IMR-90 (cell line): ENCODE measurements at regions not wholly inside any gene's neighbourhood (a gene's known extent, or its start where the extent isn't known, plus 50 kb on each side); places are given as distances from the start of the nearest gene placed in this dataset.

Experiments used
- ATAC-seq: fragments of 200-7000 bp; cut with Tn5 transposase; 2 replicates; pipeline ENCODE4 v1.9.1; 2020; ENCODE audit warnings: low read depth, mild to moderate bottlenecking, moderate library complexity
- BruUV-seq: library from RNA; stranded (reverse); fragments of 400-500 nt; replicated peaks from 2 replicates; lab custom pipeline; 2021; lab: Mats Ljungman, UMichigan
- CTCF ChIA-PET: fragments of 300-600 bp; formaldehyde crosslinking; extraction: SDS; loops from one replicate; lab custom pipeline; 2021; ENCODE audit warnings: antibody characterized with exemption; lab: Yijun Ruan, JAX
- POLR2A ChIA-PET: fragments of 300-600 bp; sonication (Branson Sonifier 250); formaldehyde crosslinking; loops from one replicate; lab custom pipeline; 2022; ENCODE audit warnings: antibody characterized with exemption; ENCODE audit not compliant: unreplicated experiment; lab: Charles Lee
- DNase-seq: peaks from one replicate; pipeline ENCODE4 v3.0.0; 2013
- H2AFZ ChIP-seq: replicated peaks from 2 replicates; pipeline ENCODE3; 2013; ENCODE audit warnings: low read length, mild to moderate bottlenecking; ENCODE audit not compliant: poor library complexity
- H2AK5ac ChIP-seq: 2 replicates; pipeline ENCODE4 v1.6.1; 2013; ENCODE audit warnings: low read depth, low read length, inconsistent platforms
- H2AK9ac ChIP-seq: replicated peaks from 2 replicates; pipeline ENCODE3; 2013; ENCODE audit warnings: mild to moderate bottlenecking, low read depth, low read length, moderate library complexity; ENCODE audit not compliant: poor library complexity
- H2BK120ac ChIP-seq: 2 replicates; pipeline ENCODE4 v1.6.1; 2013; ENCODE audit warnings: low read depth, low read length, inconsistent platforms
- H2BK15ac ChIP-seq: 3 replicates; pipeline ENCODE4 v1.6.1; 2013; ENCODE audit warnings: low read depth, low read length, inconsistent platforms
- H2BK20ac ChIP-seq: 2 replicates; pipeline ENCODE4 v1.6.1; 2013; ENCODE audit warnings: low read depth, mild to moderate bottlenecking, inconsistent platforms, low read length, moderate library complexity
- H2BK5ac ChIP-seq: 2 replicates; pipeline ENCODE4 v1.6.1; 2013; ENCODE audit warnings: mild to moderate bottlenecking, low read depth, low read length, inconsistent platforms; ENCODE audit not compliant: poor library complexity, severe bottlenecking
- H3K14ac ChIP-seq: replicated peaks from 2 replicates; pipeline ENCODE4 v1.6.1; 2013; ENCODE audit warnings: low read depth, low read length, inconsistent platforms
- H3K18ac ChIP-seq: 2 replicates; pipeline ENCODE4 v1.6.1; 2013; ENCODE audit warnings: low read depth, low read length, control low read depth
- H3K23ac ChIP-seq: 2 replicates; pipeline ENCODE4 v1.6.1; 2013; ENCODE audit warnings: low read depth, low read length, inconsistent platforms
- H3K27ac ChIP-seq: 2 replicates; pipeline ENCODE4 v1.5.1; 2013; ENCODE audit warnings: mild to moderate bottlenecking, control low read depth, low read length; ENCODE audit not compliant: insufficient read depth
- H3K27me3 ChIP-seq: 2 replicates; pipeline ENCODE4 v1.6.1; 2013; ENCODE audit warnings: low read length; ENCODE audit not compliant: control insufficient read depth, insufficient read depth
- H3K36me3 ChIP-seq: 2 replicates; pipeline ENCODE4 v1.6.1; 2013; ENCODE audit warnings: low read length, mixed read lengths; ENCODE audit not compliant: control insufficient read depth, insufficient read depth
- H3K4ac ChIP-seq: 2 replicates; pipeline ENCODE4 v1.6.1; 2013; ENCODE audit warnings: low read depth, low read length, inconsistent platforms
- H3K4me1 ChIP-seq: 2 replicates; pipeline ENCODE4 v1.6.1; 2013; ENCODE audit warnings: low read length, mixed read lengths; ENCODE audit not compliant: control insufficient read depth, insufficient read depth
- H3K4me2 ChIP-seq: 2 replicates; pipeline ENCODE4 v1.6.1; 2013; ENCODE audit warnings: low read depth, mild to moderate bottlenecking, control low read depth, low read length, moderate library complexity
- H3K4me3 ChIP-seq: 2 replicates; pipeline ENCODE4 v1.5.1; 2013; ENCODE audit warnings: low read depth, mild to moderate bottlenecking, control low read depth, low read length, moderate library complexity; ENCODE audit not compliant: insufficient read depth
- H3K56ac ChIP-seq: 2 replicates; pipeline ENCODE4 v1.6.1; 2013; ENCODE audit warnings: low read length, inconsistent platforms; ENCODE audit not compliant: insufficient read depth; ENCODE audit errors: extremely low read depth
- H3K79me1 ChIP-seq, 2 experiments: 2 replicates each; pipeline ENCODE4 v1.6.1; 2013; ENCODE audit warnings: low read length in 2 of 2, inconsistent platforms in 1 of 2, low read depth in 1 of 2
- H3K9ac ChIP-seq: 2 replicates; pipeline ENCODE4 v1.6.1; 2013; ENCODE audit warnings: low read depth, low read length, control low read depth
- H3K9me1 ChIP-seq: 2 replicates; pipeline ENCODE4 v1.6.1; 2013; ENCODE audit warnings: low read length, inconsistent platforms; ENCODE audit not compliant: insufficient read depth
- H3K9me3 ChIP-seq: 2 replicates; pipeline ENCODE4 v1.6.1; 2013; ENCODE audit warnings: low read length; ENCODE audit not compliant: control insufficient read depth, insufficient read depth
- H4K20me1 ChIP-seq: 2 replicates; pipeline ENCODE4 v1.6.1; 2013; ENCODE audit warnings: low read length, inconsistent platforms; ENCODE audit not compliant: insufficient read depth
- H4K5ac ChIP-seq: 2 replicates; pipeline ENCODE4 v1.6.1; 2013; ENCODE audit warnings: mild to moderate bottlenecking, low read depth, low read length, control low read depth
- H4K8ac ChIP-seq, 2 experiments: 2 replicates each; pipeline ENCODE4 v1.6.1; 2013; ENCODE audit warnings: low read depth in 2 of 2, low read length in 2 of 2, control low read depth in 1 of 2, inconsistent platforms in 1 of 2
- H4K91ac ChIP-seq: 2 replicates; pipeline ENCODE4 v1.6.1; 2013; ENCODE audit warnings: low read depth, low read length, inconsistent platforms; ENCODE audit not compliant: insufficient read depth
- CTCF ChIP-seq: conservative IDR thresholded peaks from 2 replicates; pipeline ENCODE4 v1.5.1; 2012; ENCODE audit warnings: mild to moderate bottlenecking, low read depth, low read length, improper control_type of control experiment
- WGBS, 2 experiments: methylation state at CpG; one replicate each; pipeline versions ENCODE4 v1.1.5 to v1.1.7; 2013; ENCODE audit warnings: missing lambda C conversion rate in 2 of 2; ENCODE audit not compliant: insufficient read length in 1 of 2; ENCODE audit errors: extremely low coverage in 2 of 2; 5-methylcytosine and 5-hydroxymethylcytosine counted together
- dilution Hi-C: fragments of 300-500 bp; cut with HindIII; formaldehyde crosslinking; loops from one replicate; pipeline ENCODE4 v1.14.3; 2018; ENCODE audit warnings: low sequenced_read_pairs; ENCODE audit not compliant: unreplicated experiment
- in situ Hi-C: fragments of 300-500 bp; cut with MboI; formaldehyde crosslinking; loops from 3 replicates; pipeline ENCODE4 v1.14.3; 2019; ENCODE audit warnings: low sequenced_read_pairs, inconsistent platforms, mixed read lengths
- intact Hi-C: fragments of 100-400 bp; cut with micrococcal nuclease; formaldehyde crosslinking; loops from 2 replicates; pipeline ENCODE4 v1.10.0; 2022

DNA sequence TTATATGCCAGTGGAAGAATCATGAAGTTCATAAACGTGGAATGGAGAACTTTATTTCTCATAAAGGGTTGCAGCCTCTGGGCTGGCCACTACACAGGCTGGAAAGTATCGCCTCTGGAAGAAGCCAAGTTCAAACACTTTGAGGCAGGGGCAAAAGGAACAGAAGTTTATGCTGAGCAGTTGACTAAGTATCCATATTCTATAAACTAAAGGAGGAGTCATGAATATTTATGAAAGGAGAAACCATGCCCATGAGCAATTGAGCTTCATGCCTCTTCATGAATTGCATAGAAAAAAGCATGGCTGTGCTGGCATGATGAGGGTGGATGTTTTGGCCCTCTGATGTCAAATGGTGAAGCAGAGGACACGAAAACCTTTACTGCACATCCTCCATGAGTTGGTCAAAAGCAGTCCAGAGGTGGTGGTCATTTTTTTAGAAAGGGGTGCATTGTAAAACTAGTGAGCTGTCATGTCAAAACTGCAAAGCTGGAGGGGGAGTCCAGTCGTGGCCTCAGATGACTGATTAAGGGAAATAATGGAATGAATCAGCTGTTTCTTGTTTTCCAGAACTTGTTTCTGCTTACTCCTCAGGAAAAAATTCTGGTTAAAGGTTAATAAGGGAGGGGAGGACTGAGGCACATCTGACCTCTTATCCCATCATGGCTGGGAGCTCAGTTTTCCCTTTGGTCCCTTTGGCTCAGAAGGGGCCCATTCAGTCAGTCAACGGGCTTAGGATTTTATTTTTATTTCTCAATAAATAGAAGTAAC lies 276.7 kb downstream of the CHL1 start:
- BruUV-seq: no TSS peak
- Histone ChIP-seq H3K4ac (no peak overlapping the region), H3K4me3 (no peak overlapping the region), H4K91ac (no peak overlapping the region), H3K9me1 (no peaks in the 10 kb centered on the region), H3K4me1 (no peaks in the 10 kb centered on the region), H2AK5ac (no peak overlapping the region), H2BK120ac (no peak overlapping the region), H3K9me3 (peaks cover 4% of the 10 kb centered on the region), H2AK9ac (no peak overlapping the region), H3K27me3 (no peaks in the 10 kb centered on the region), H2BK5ac (no peak overlapping the region), H4K8ac (no peak overlapping the region), H3K23ac (no peak overlapping the region), H3K27ac (no peak overlapping the region), H3K79me1 (no peaks in the 10 kb centered on the region), H2BK20ac (no peak overlapping the region), H3K4me2 (no peak overlapping the region), H3K36me3 (no peaks in the 10 kb centered on the region), H2AFZ (no peak overlapping the region), H2BK15ac (no peak overlapping the region), H4K20me1 (no peaks in the 10 kb centered on the region), H3K56ac (no peak overlapping the region), H3K14ac (no peak overlapping the region), H3K9ac (no peak overlapping the region), H3K18ac (no peak overlapping the region), H4K5ac (no peak overlapping the region)
- intact Hi-C loops (no loop called here), in situ Hi-C loops (no loop called here), dilution Hi-C loops (no loop called here)
- DNase-seq (no peak), ATAC-seq (no peak)
- CTCF ChIA-PET: interaction anchor here (0.5 kb wide), 1 partner anchor 112 kb away, joined by 3 read pairs; no protein-coding TSS in a partner anchor
- POLR2A ChIA-PET: no interaction called here
- no peak for TF ChIP-seq CTCF
- WGBS, 2 experiments: no CpG with 5 or more reads among the region's 5 CpGs
